ENCODE measurements at regions not wholly inside any gene's neighbourhood (a gene's known extent, or its start where the extent isn't known, plus 50 kb on each side); places are given as distances from the start of the nearest gene placed in this dataset.

- Histone ChIP-seq H3K27ac (no peak overlapping the region), H3K4me3 (no peak overlapping the region), H3K36me3 (no peaks in the 10 kb centered on the region), H3K27me3 (no peaks in the 10 kb centered on the region), H3K9me3 (no peaks in the 10 kb centered on the region), H3K4me1 (no peaks in the 10 kb centered on the region)
- WGBS, 2 donors, result 84 to 88% methylated on average over 7 of the region's 7 CpGs
- DNase-seq (no peak), ATAC-seq (ENCODE audit: low FRiP score in 2 of 2) (no peak)
- no peak for TF ChIP-seq CTCF (IDR thresholded peaks at IDR 0.05)
Measured at GRCh38 chr1:82836213-82836972, 1035.7 kb downstream of the ADGRL2 start.

- no peaks in the 10 kb centered on the region for H3K27me3 ChIP-seq
- H3K9me3 ChIP-seq, result no peaks in the 10 kb centered on the region
- no peak overlapping the region for H3K4me3 ChIP-seq
- no peaks in the 10 kb centered on the region for H3K36me3 ChIP-seq
- no peaks in the 10 kb centered on the region for H3K4me1 ChIP-seq
- 50 to 68% methylated on average over 6 of the region's 6 CpGs for WGBS, 2 donors
- DNase-seq, result no peak
- no peak for TF ChIP-seq POLR2AphosphoS5 (IDR thresholded peaks at IDR 0.05)
- ATAC-seq (ENCODE audit: low FRiP score in 2 of 2), result no peak
- H3K27ac ChIP-seq, result no peak overlapping the region
Measured at GRCh38 chr1:82830690-82831380, 1030.1 kb downstream of the ADGRL2 start.

- H3K27me3 ChIP-seq, result no peaks in the 10 kb centered on the region
- TF ChIP-seq POLR2A (IDR thresholded peaks at IDR 0.05), result no peak
- TF ChIP-seq EP300 (IDR thresholded peaks at IDR 0.05), result no peak
- no peak for TF ChIP-seq POLR2AphosphoS5 (IDR thresholded peaks at IDR 0.05)
- TF ChIP-seq CTCF (IDR thresholded peaks at IDR 0.05), result no peak
- 89 to 93% methylated on average over 1 of the region's 1 CpG for WGBS, 2 donors
- H3K9me3 ChIP-seq, result no peaks in the 10 kb centered on the region
- DNase-seq (no peak), ATAC-seq (ENCODE audit: low FRiP score in 2 of 2) (no peak)
- H3K4me1 ChIP-seq, result no peaks in the 10 kb centered on the region
- H3K27ac ChIP-seq, result no peak overlapping the region
- H3K36me3 ChIP-seq, result no peaks in the 10 kb centered on the region
- H3K4me3 ChIP-seq, result no peak overlapping the region
Measured at GRCh38 chr1:82829527-82829926, 1028.8 kb downstream of the ADGRL2 start.

- no peak overlapping the region for H3K4me3 ChIP-seq
- H3K9me3 ChIP-seq, result no peaks in the 10 kb centered on the region
- H3K4me1 ChIP-seq, result peaks cover 0 to 3% (median 0%) of the 10 kb centered on the region in 4 donors
- no peaks in the 10 kb centered on the region for H3K36me3 ChIP-seq
- ATAC-seq (ENCODE audit: low FRiP score in 2 of 2), result no peak
- H3K27me3 ChIP-seq, result no peaks in the 10 kb centered on the region
- TF ChIP-seq POLR2A (IDR thresholded peaks at IDR 0.05) (no peak), EP300 (IDR thresholded peaks at IDR 0.05) (no peak), POLR2AphosphoS5 (IDR thresholded peaks at IDR 0.05) (no peak), CTCF (IDR thresholded peaks at IDR 0.05) (no peak)
- no peak for DNase-seq
- H3K27ac ChIP-seq, result no peak overlapping the region
- 64 to 90% methylated on average over 3 of the region's 3 CpGs for WGBS, 2 donors
Measured at GRCh38 chr1:82823876-82824275, 1023.1 kb downstream of the ADGRL2 start.

GRCh38 chr1:82820816-82821215 is 1020.1 kb downstream of the ADGRL2 start:
- ATAC-seq (ENCODE audit: low FRiP score in 2 of 2) (no peak), DNase-seq (no peak)
- TF ChIP-seq EP300 (IDR thresholded peaks at IDR 0.05), result no peak
- TF ChIP-seq POLR2A (IDR thresholded peaks at IDR 0.05), result no peak
- TF ChIP-seq POLR2AphosphoS5 (IDR thresholded peaks at IDR 0.05), result no peak
- no peak for TF ChIP-seq CTCF (IDR thresholded peaks at IDR 0.05)
- H3K27me3 ChIP-seq, result no peaks in the 10 kb centered on the region
- no peaks in the 10 kb centered on the region for H3K9me3 ChIP-seq
- WGBS, 2 donors, result 67 to 71% methylated on average over 3 of the region's 3 CpGs
- no peak overlapping the region for H3K4me3 ChIP-seq
- H3K27ac ChIP-seq, result no peak overlapping the region
- H3K4me1 ChIP-seq, result peaks cover 0 to 3% (median 0%) of the 10 kb centered on the region in 4 donors
- H3K36me3 ChIP-seq, result no peaks in the 10 kb centered on the region

All from upper lobe of left lung (tissue), 6 donors.